Esophagus muscularis mucosa (tissue), 4 donors: ENCODE measurements at regions not wholly inside any gene's neighbourhood (a gene's known extent, or its start where the extent isn't known, plus 50 kb on each side); places are given as distances from the start of the nearest gene placed in this dataset.

ENCODE experiments used
- DNase-seq: peaks from one replicate; pipeline ENCODE4 v3.0.0-alpha.2; 2017; ENCODE audit errors: extremely low spot score
- H3K27ac ChIP-seq, 4 donors: fragments of 200-600 bp; sonication (generic); replicated peaks in 1 of 4; 1 replicate in 3 of 4; 2 replicates in 1 of 4; pipeline ENCODE4 v1.5.1; 2016 to 2019; ENCODE audit warnings: mild to moderate bottlenecking in 1 of 4
- H3K27me3 ChIP-seq, 4 donors: fragments of 200-600 bp; sonication (generic); one replicate each; pipeline versions ENCODE4 v1.5.1 to v1.6.0; 2016 to 2019
- H3K36me3 ChIP-seq, 4 donors: fragments of 200-600 bp; sonication (generic); one replicate each; pipeline ENCODE4 v1.5.1; 2016 to 2019
- H3K4me1 ChIP-seq, 4 donors: fragments of 200-600 bp; sonication (generic); one replicate each; pipeline ENCODE4 v1.5.1; 2016 to 2019
- H3K4me3 ChIP-seq, 4 donors: fragments of 200-600 bp; sonication (generic); 1 replicate in 2 of 4; 2 replicates in 2 of 4; pipeline ENCODE4 v1.5.1; 2016 to 2019; ENCODE audit warnings: mild to moderate bottlenecking in 4 of 4, moderate library complexity in 1 of 4
- H3K9me3 ChIP-seq, 4 donors: fragments of 200-600 bp; sonication (generic); 1 replicate in 3 of 4; 2 replicates in 1 of 4; pipeline ENCODE4 v1.5.1; 2016 to 2019
- CTCF ChIP-seq, 3 experiments: fragments of 200-600 bp in 2 of 3; fragments of 450-650 bp in 1 of 3; sonication (generic) in 2 of 3; IDR thresholded peaks; one replicate each; pipeline ENCODE4 v1.5.1; 2017 to 2019; ENCODE audit warnings: antibody characterized with exemption in 3 of 3, mild to moderate bottlenecking in 2 of 3, moderate library complexity in 1 of 3
- EP300 ChIP-seq: sonication (generic); formaldehyde crosslinking; IDR thresholded peaks from one replicate; pipeline ENCODE4 v1.6.1; 2017; ENCODE audit warnings: antibody characterized with exemption
- POLR2A ChIP-seq: fragments of 450-650 bp; IDR thresholded peaks from one replicate; pipeline ENCODE4 v1.6.1; 2017; ENCODE audit warnings: antibody characterized with exemption, moderate library complexity, mild to moderate bottlenecking, low read depth
- POLR2AphosphoS5 ChIP-seq, 2 donors: sonication (generic); formaldehyde crosslinking; IDR thresholded peaks; one replicate each; pipeline ENCODE4 v1.6.1; 2017; ENCODE audit warnings: antibody characterized with exemption in 2 of 2
- WGBS: methylation state at CpG from one replicate; pipeline ENCODE4 v1.1.5; 2018; 5-methylcytosine and 5-hydroxymethylcytosine counted together
- intact Hi-C: fragments of 100-400 bp; cut with DNase I; formaldehyde crosslinking; loops from one replicate; pipeline ENCODE4 v1.15.1; 2023

- Histone ChIP-seq H3K27ac (no peak overlapping the region), H3K27me3 (no peaks in the 10 kb centered on the region), H3K9me3 (peaks cover 0 to 62% (median 31%) of the 10 kb centered on the region in 4 donors), H3K4me3 (no peak overlapping the region), H3K36me3 (no peaks in the 10 kb centered on the region), H3K4me1 (no peaks in the 10 kb centered on the region)
- 86% methylated on average over 1 of the region's 1 CpG for WGBS
- TF ChIP-seq POLR2A = no peak
- no peak for TF ChIP-seq CTCF (IDR thresholded peaks at IDR 0.05)
- no peak for TF ChIP-seq POLR2AphosphoS5 (IDR thresholded peaks at IDR 0.05)
- TF ChIP-seq EP300 = no peak
- no peak for DNase-seq
- intact Hi-C loops = no loop called here
Measured at GRCh38 chr1:118364882-118365281, 179.9 kb upstream of the SPAG17 start.

GRCh38 chr1:118363396-118363795 is 178.4 kb upstream of the SPAG17 start:
- 72% methylated on average over 1 of the region's 1 CpG for WGBS
- H3K4me3 ChIP-seq = no peak overlapping the region

GRCh38 chr1:118360817-118361216 is 175.8 kb upstream of the SPAG17 start:
- H3K4me3 ChIP-seq = no peak overlapping the region
- no peak for DNase-seq
- intact Hi-C loops = no loop called here
- peaks cover 0 to 49% (median 35%) of the 10 kb centered on the region in 4 donors for H3K9me3 ChIP-seq
- H3K27me3 ChIP-seq = no peaks in the 10 kb centered on the region
- H3K36me3 ChIP-seq = no peaks in the 10 kb centered on the region
- no peak for TF ChIP-seq CTCF (IDR thresholded peaks at IDR 0.05)
- no peak for TF ChIP-seq POLR2A
- TF ChIP-seq POLR2AphosphoS5 (IDR thresholded peaks at IDR 0.05) = no peak
- no peak for TF ChIP-seq EP300
- no peak overlapping the region for H3K27ac ChIP-seq
- 36% methylated on average over 2 of the region's 2 CpGs for WGBS
- H3K4me1 ChIP-seq = no peaks in the 10 kb centered on the region

More at GRCh38 chr1:118363396-118363795, 178.4 kb upstream of the SPAG17 start:
- TF ChIP-seq EP300 (no peak), POLR2AphosphoS5 (IDR thresholded peaks at IDR 0.05) (no peak), POLR2A (no peak), CTCF (IDR thresholded peaks at IDR 0.05) (no peak)
- Histone ChIP-seq H3K27ac (no peak overlapping the region), H3K9me3 (peaks cover 0 to 51% (median 30%) of the 10 kb centered on the region in 4 donors), H3K36me3 (no peaks in the 10 kb centered on the region), H3K27me3 (no peaks in the 10 kb centered on the region), H3K4me1 (no peaks in the 10 kb centered on the region)
- intact Hi-C loops = no loop called here
- no peak for DNase-seq

GRCh38 chr1:118346936-118347335 is 161.9 kb upstream of the SPAG17 start:
- 80% methylated on average over 3 of the region's 3 CpGs for WGBS

More at GRCh38 chr1:118346936-118347335, 161.9 kb upstream of the SPAG17 start:
- intact Hi-C loops = no loop called here
- Histone ChIP-seq H3K36me3 (no peaks in the 10 kb centered on the region), H3K27ac (no peak overlapping the region), H3K4me3 (no peak overlapping the region), H3K9me3 (no peaks in the 10 kb centered on the region), H3K27me3 (no peaks in the 10 kb centered on the region), H3K4me1 (no peaks in the 10 kb centered on the region)
- TF ChIP-seq EP300 (no peak), POLR2AphosphoS5 (IDR thresholded peaks at IDR 0.05) (no peak), CTCF (IDR thresholded peaks at IDR 0.05) (no peak), POLR2A (no peak)
- no peak for DNase-seq
